WTC11 (cell line): ENCODE measurements at regions not wholly inside any gene's neighbourhood (a gene's known extent, or its start where the extent isn't known, plus 50 kb on each side); places are given as distances from the start of the nearest gene placed in this dataset.

Experiments
- ATAC-seq: fragments of 200-7000 bp; cut with Tn5 transposase; 2 replicates; pipeline ENCODE4 v1.10.0; 2021; ENCODE audit warnings: mild to moderate bottlenecking, moderate library complexity
- CTCF ChIA-PET: fragments of 300-600 bp; sonication (Branson Sonifier 250); formaldehyde crosslinking; loops from one replicate; lab custom pipeline; 2021; ENCODE audit warnings: antibody characterized with exemption; lab: Charles Lee
- POLR2A ChIA-PET: fragments of 350-600 bp; sonication (Branson Sonifier 250); formaldehyde crosslinking; loops from one replicate; lab custom pipeline; 2021; ENCODE audit warnings: antibody characterized with exemption; lab: Charles Lee
- DNase-seq: peaks from one replicate; pipeline ENCODE4 v3.0.0; 2021; ENCODE audit warnings: low spot score
- H3K27ac Mint-ChIP-seq: 2 replicates; pipeline ENCODE4 v1.8.0; 2021; ENCODE audit warnings: mixed read lengths
- H3K27me3 Mint-ChIP-seq: 2 replicates; pipeline ENCODE4 v1.8.0; 2021; ENCODE audit warnings: low read depth, mild to moderate bottlenecking, moderate library complexity, mixed read lengths
- H3K36me3 Mint-ChIP-seq: 2 replicates; pipeline ENCODE4 v1.8.0; 2021; ENCODE audit warnings: mixed read lengths
- H3K4me1 Mint-ChIP-seq: 2 replicates; pipeline ENCODE4 v1.8.0; 2022; ENCODE audit warnings: mixed read lengths
- H3K4me3 Mint-ChIP-seq: 2 replicates; pipeline ENCODE4 v1.8.0; 2021; ENCODE audit warnings: mild to moderate bottlenecking, moderate library complexity, mixed read lengths
- H3K9me3 Mint-ChIP-seq: 2 replicates; pipeline ENCODE4 v1.8.0; 2021; ENCODE audit warnings: mixed read lengths
- CREM ChIP-seq: sonication (generic); formaldehyde crosslinking; IDR thresholded peaks from 2 replicates; pipeline ENCODE4 v1.8.1; 2022; ENCODE audit warnings: mild to moderate bottlenecking, missing genetic modification reagents, moderate library complexity
- JAZF1 ChIP-seq: fragments of 250-450 bp; sonication (Bioruptor Pico); IDR thresholded peaks from 2 replicates; pipeline ENCODE4 v1.9.0; 2021; ENCODE audit warnings: moderate library complexity, mild to moderate bottlenecking, inconsistent platforms
- JUN ChIP-seq: sonication (generic); formaldehyde crosslinking; IDR thresholded peaks from 2 replicates; pipeline ENCODE4 v1.8.0; 2023; ENCODE audit warnings: mild to moderate bottlenecking, missing genetic modification reagents
- MYBL2 ChIP-seq: sonication (generic); formaldehyde crosslinking; IDR thresholded peaks from 2 replicates; pipeline ENCODE4 v1.8.1; 2023; ENCODE audit warnings: mild to moderate bottlenecking, moderate library complexity, missing genetic modification reagents
- NFE2L1 ChIP-seq: sonication (generic); formaldehyde crosslinking; IDR thresholded peaks from 2 replicates; pipeline ENCODE4 v1.8.1; 2023; ENCODE audit warnings: missing genetic modification reagents
- NFYB ChIP-seq: sonication (generic); formaldehyde crosslinking; conservative IDR thresholded peaks from 2 replicates; pipeline ENCODE4 v1.8.0; 2022; ENCODE audit warnings: low read depth, missing genetic modification reagents
- ZNF121 ChIP-seq: sonication (generic); formaldehyde crosslinking; IDR thresholded peaks from 2 replicates; pipeline ENCODE4 v1.8.0; 2023; ENCODE audit warnings: missing genetic modification reagents
- ZNF219 ChIP-seq: sonication (generic); formaldehyde crosslinking; IDR thresholded peaks from 2 replicates; pipeline ENCODE4 v1.8.0; 2023; ENCODE audit warnings: missing genetic modification reagents, mild to moderate bottlenecking, borderline replicate concordance
- ZNF232 ChIP-seq: sonication (generic); formaldehyde crosslinking; IDR thresholded peaks from 2 replicates; pipeline ENCODE4 v1.8.0; 2022; ENCODE audit warnings: mild to moderate bottlenecking, missing genetic modification reagents
- ZNF396 ChIP-seq: fragments of 250-450 bp; sonication (Bioruptor Pico); IDR thresholded peaks from 2 replicates; pipeline ENCODE4 v1.8.0; 2021; ENCODE audit warnings: mild to moderate bottlenecking, moderate library complexity, borderline replicate concordance
- ZNF416 ChIP-seq: fragments of 250-450 bp; sonication (Bioruptor Pico); IDR thresholded peaks from 2 replicates; pipeline ENCODE4 v1.9.0; 2021; ENCODE audit warnings: mild to moderate bottlenecking, inconsistent platforms
- TF ChIP-seq, protein P1 (sequence below): fragments of 250-450 bp; sonication (Bioruptor Pico); IDR thresholded peaks from 2 replicates; pipeline ENCODE4 v1.9.0; 2021; ENCODE audit warnings: mild to moderate bottlenecking
- TF ChIP-seq, protein P2 (sequence below): sonication (generic); formaldehyde crosslinking; IDR thresholded peaks from 2 replicates; pipeline ENCODE4 v1.8.0; 2022; ENCODE audit warnings: mild to moderate bottlenecking, missing genetic modification reagents
- TF ChIP-seq, protein P3 (sequence below): fragments of 250-450 bp; sonication (Bioruptor Pico); IDR thresholded peaks from 2 replicates; pipeline ENCODE4 v1.9.0; 2021; ENCODE audit warnings: mild to moderate bottlenecking
- TF ChIP-seq, protein P4 (sequence below): sonication (generic); formaldehyde crosslinking; IDR thresholded peaks from 2 replicates; pipeline ENCODE4 v1.8.1; 2023; ENCODE audit warnings: mild to moderate bottlenecking, moderate library complexity, missing genetic modification reagents
- TF ChIP-seq, protein P5 (sequence below): sonication (generic); formaldehyde crosslinking; IDR thresholded peaks from 2 replicates; pipeline ENCODE4 v1.8.1; 2022; ENCODE audit warnings: low read depth, mild to moderate bottlenecking, moderate library complexity, missing genetic modification reagents, borderline replicate concordance
- TF ChIP-seq, protein P6 (sequence below): sonication (generic); formaldehyde crosslinking; IDR thresholded peaks from 2 replicates; pipeline ENCODE4 v1.8.1; 2022; ENCODE audit warnings: mild to moderate bottlenecking, moderate library complexity, missing genetic modification reagents
- TF ChIP-seq, protein P7 (sequence below): fragments of 250-450 bp; sonication (Bioruptor Pico); IDR thresholded peaks from 2 replicates; pipeline ENCODE4 v1.9.0; 2021; ENCODE audit warnings: moderate library complexity, mild to moderate bottlenecking, inconsistent platforms, borderline replicate concordance

DNA sequence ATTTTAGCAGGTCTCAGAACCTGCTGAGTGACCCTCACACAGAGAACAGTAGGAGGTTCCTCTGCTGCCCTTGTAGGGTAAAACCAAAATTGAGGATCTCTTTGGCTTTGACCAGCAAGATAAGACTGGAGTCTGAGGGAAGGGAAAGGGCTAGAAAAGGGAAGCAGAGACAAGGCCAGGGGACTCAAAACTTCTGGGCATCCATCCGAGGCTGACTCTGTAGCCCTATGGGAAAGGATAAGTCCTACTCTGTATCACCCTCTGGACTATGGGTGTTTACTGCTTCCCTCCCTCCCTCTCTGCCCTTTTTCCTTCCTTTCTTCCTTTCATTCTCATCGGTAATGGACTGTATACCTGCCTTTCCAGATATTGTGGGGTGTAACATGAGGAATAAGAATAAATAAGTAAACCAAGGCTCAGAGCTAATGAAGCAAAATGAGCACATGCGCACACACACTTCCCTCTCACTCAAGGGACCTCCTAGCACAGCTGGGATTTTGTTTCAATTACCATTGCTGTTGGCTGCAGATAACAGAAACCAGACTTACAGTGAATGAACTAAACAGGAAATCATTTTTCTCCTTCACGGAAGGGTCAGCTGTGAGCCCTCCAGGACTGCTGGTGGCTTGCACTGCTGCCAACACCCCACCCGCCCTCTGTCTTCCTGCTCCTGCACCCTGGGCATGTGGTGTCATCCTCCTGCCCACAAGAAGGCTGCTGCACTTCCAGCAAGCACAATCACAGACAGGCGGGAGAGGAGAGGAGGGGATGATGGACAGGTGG, 404.4 kb upstream of the CCDC196 start (continued):
- TF ChIP-seq, protein P1, sequence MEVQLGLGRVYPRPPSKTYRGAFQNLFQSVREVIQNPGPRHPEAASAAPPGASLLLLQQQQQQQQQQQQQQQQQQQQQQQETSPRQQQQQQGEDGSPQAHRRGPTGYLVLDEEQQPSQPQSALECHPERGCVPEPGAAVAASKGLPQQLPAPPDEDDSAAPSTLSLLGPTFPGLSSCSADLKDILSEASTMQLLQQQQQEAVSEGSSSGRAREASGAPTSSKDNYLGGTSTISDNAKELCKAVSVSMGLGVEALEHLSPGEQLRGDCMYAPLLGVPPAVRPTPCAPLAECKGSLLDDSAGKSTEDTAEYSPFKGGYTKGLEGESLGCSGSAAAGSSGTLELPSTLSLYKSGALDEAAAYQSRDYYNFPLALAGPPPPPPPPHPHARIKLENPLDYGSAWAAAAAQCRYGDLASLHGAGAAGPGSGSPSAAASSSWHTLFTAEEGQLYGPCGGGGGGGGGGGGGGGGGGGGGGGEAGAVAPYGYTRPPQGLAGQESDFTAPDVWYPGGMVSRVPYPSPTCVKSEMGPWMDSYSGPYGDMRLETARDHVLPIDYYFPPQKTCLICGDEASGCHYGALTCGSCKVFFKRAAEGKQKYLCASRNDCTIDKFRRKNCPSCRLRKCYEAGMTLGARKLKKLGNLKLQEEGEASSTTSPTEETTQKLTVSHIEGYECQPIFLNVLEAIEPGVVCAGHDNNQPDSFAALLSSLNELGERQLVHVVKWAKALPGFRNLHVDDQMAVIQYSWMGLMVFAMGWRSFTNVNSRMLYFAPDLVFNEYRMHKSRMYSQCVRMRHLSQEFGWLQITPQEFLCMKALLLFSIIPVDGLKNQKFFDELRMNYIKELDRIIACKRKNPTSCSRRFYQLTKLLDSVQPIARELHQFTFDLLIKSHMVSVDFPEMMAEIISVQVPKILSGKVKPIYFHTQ (CRISPR knock-in tag), result no peak
- TF ChIP-seq, protein P2, sequence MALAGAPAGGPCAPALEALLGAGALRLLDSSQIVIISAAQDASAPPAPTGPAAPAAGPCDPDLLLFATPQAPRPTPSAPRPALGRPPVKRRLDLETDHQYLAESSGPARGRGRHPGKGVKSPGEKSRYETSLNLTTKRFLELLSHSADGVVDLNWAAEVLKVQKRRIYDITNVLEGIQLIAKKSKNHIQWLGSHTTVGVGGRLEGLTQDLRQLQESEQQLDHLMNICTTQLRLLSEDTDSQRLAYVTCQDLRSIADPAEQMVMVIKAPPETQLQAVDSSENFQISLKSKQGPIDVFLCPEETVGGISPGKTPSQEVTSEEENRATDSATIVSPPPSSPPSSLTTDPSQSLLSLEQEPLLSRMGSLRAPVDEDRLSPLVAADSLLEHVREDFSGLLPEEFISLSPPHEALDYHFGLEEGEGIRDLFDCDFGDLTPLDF (CRISPR knock-in tag), result no peak
- TF ChIP-seq, protein P3, sequence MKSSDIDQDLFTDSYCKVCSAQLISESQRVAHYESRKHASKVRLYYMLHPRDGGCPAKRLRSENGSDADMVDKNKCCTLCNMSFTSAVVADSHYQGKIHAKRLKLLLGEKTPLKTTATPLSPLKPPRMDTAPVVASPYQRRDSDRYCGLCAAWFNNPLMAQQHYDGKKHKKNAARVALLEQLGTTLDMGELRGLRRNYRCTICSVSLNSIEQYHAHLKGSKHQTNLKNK (CRISPR knock-in tag), result no peak
- TF ChIP-seq CREM (CRISPR knock-in tag), result no peak
- no peak for TF ChIP-seq MYBL2 (CRISPR knock-in tag)
- TF ChIP-seq JUN (CRISPR knock-in tag), result no peak

DNA sequence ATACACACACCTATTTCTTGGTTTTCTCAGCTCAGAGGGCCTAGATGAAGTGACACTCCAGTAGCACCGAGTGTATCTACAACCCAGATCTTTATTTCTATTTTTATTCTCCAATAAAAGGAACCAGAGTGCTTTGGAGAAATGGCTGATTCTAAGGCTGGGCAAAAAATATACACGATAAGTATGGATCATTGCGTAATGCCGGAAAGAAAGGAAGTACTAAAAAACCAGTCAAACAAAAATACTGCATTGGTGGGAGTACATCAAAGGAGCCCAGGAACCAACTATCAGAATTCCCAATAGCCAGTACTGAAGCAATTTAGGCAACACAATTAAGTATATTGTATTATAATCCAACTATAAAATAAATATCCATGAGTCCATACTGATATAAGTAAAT, 400.9 kb upstream of the CCDC196 start:
- ATAC-seq (no peak), DNase-seq (no peak)
- POLR2A ChIA-PET, result no interaction called here
- no peak for TF ChIP-seq ZNF121
- Mint-ChIP-seq H3K4me3 (no peak overlapping the region), H3K27ac (no peak overlapping the region), H3K27me3 (no peaks in the 10 kb centered on the region; the same call in 1 of the 2 replicates), H3K36me3 (no peaks in the 10 kb centered on the region), H3K4me1 (no peaks in the 10 kb centered on the region), H3K9me3 (peaks cover 6% of the 10 kb centered on the region; the same call in 1 of the 2 replicates)
- CTCF ChIA-PET, result no interaction called here

DNA sequence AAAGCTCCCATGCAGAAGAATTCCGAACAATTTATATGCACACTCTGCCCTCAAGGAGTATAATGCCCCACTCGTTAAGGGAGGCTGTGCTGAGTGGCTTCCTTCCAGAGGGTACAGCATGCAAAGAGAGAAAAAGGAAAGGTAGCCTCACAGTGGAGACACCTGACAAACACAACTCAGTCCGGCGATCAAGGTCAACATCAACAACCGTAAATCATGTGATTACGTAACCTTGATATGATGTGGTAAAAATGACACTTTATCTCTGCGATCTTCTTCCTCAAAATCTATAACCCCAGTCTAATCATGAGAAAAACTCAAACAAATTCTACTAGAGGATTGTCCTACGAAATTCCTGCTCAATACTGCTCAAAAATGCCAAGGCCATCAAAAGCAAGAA, 400.5 kb upstream of the CCDC196 start:
- Mint-ChIP-seq H3K4me1 (no peaks in the 10 kb centered on the region), H3K27me3 (no peaks in the 10 kb centered on the region; the same call in 1 of the 2 replicates), H3K36me3 (no peaks in the 10 kb centered on the region), H3K9me3 (peaks cover 6% of the 10 kb centered on the region; the same call in 1 of the 2 replicates), H3K4me3 (no peak overlapping the region), H3K27ac (no peak overlapping the region)
- no peak for ATAC-seq
- POLR2A ChIA-PET, result no interaction called here
- no peak for TF ChIP-seq NFE2L1 (CRISPR knock-in tag)
- TF ChIP-seq, protein P4, sequence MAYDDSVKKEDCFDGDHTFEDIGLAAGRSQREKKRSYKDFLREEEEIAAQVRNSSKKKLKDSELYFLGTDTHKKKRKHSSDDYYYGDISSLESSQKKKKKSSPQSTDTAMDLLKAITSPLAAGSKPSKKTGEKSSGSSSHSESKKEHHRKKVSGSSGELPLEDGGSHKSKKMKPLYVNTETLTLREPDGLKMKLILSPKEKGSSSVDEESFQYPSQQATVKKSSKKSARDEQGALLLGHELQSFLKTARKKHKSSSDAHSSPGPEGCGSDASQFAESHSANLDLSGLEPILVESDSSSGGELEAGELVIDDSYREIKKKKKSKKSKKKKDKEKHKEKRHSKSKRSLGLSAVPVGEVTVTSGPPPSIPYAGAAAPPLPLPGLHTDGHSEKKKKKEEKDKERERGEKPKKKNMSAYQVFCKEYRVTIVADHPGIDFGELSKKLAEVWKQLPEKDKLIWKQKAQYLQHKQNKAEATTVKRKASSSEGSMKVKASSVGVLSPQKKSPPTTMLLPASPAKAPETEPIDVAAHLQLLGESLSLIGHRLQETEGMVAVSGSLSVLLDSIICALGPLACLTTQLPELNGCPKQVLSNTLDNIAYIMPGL (CRISPR knock-in tag), result no peak
- TF ChIP-seq ZNF416, result no peak
- TF ChIP-seq NFYB (CRISPR knock-in tag), result no peak
- TF ChIP-seq, protein P5, sequence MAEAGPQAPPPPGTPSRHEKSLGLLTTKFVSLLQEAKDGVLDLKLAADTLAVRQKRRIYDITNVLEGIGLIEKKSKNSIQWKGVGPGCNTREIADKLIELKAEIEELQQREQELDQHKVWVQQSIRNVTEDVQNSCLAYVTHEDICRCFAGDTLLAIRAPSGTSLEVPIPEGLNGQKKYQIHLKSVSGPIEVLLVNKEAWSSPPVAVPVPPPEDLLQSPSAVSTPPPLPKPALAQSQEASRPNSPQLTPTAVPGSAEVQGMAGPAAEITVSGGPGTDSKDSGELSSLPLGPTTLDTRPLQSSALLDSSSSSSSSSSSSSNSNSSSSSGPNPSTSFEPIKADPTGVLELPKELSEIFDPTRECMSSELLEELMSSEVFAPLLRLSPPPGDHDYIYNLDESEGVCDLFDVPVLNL, result no peak
- TF ChIP-seq, protein P6, sequence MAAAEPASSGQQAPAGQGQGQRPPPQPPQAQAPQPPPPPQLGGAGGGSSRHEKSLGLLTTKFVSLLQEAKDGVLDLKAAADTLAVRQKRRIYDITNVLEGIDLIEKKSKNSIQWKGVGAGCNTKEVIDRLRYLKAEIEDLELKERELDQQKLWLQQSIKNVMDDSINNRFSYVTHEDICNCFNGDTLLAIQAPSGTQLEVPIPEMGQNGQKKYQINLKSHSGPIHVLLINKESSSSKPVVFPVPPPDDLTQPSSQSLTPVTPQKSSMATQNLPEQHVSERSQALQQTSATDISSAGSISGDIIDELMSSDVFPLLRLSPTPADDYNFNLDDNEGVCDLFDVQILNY, result no peak
- TF ChIP-seq, protein P7, sequence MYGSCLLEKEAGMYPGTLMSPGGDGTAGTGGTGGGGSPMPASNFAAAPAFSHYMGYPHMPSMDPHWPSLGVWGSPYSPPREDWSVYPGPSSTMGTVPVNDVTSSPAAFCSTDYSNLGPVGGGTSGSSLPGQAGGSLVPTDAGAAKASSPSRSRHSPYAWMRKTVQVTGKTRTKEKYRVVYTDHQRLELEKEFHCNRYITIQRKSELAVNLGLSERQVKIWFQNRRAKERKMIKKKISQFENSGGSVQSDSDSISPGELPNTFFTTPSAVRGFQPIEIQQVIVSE (CRISPR knock-in tag), result no peak
- TF ChIP-seq ZNF232, result no peak
- TF ChIP-seq JAZF1 (CRISPR knock-in tag), result no peak
- TF ChIP-seq CREM (CRISPR knock-in tag), result no peak
- TF ChIP-seq ZNF396 (CRISPR knock-in tag), result no peak
- TF ChIP-seq ZNF219 (CRISPR knock-in tag), result no peak
- DNase-seq, result no peak
- CTCF ChIA-PET, result no interaction called here
